HG02938 (cell line): ENCODE measurements at regions not wholly inside any gene's neighbourhood (a gene's known extent, or its start where the extent isn't known, plus 50 kb on each side); places are given as distances from the start of the nearest gene placed in this dataset.
"Not testable (repeated sequence)": the region's sequence is repeated elsewhere in the genome, so short reads cannot be mapped to it uniquely, and the experiment has no call there.

Experiments
- ATAC-seq: cut with Tn5 transposase; IDR thresholded peaks from one replicate; pipeline ENCODE4 v1.9.1; 2021; ENCODE audit warnings: mild to moderate bottlenecking, moderate library complexity; ENCODE audit not compliant: unreplicated experiment

- no peak for ATAC-seq
Measured at GRCh38 chr1:193418745-193419058, 232.3 kb upstream of the B3GALT2 start.

- peak; percentile 79 for ATAC-seq
Measured at GRCh38 chr1:193417945-193418744, 231.7 kb upstream of the B3GALT2 start.

- ATAC-seq, result no peak
Measured at GRCh38 chr1:193417403-193417802, 231.0 kb upstream of the B3GALT2 start.

- no peak for ATAC-seq
Measured at GRCh38 chr1:193416226-193417024, 230.0 kb upstream of the B3GALT2 start.

- ATAC-seq, result no peak
Measured at GRCh38 chr1:193415256-193415655, 228.8 kb upstream of the B3GALT2 start.

- ATAC-seq, result no peak
Measured at GRCh38 chr1:193413376-193413775, 227.0 kb upstream of the B3GALT2 start.

- no peak for ATAC-seq
Measured at GRCh38 chr1:193412748-193413147, 226.3 kb upstream of the B3GALT2 start.

GRCh38 chr1:193411714-193412113 lies 225.3 kb upstream of the B3GALT2 start:
- ATAC-seq, result no peak

- ATAC-seq, result no peak
Measured at GRCh38 chr1:193411215-193411614, 224.8 kb upstream of the B3GALT2 start.

- no peak for ATAC-seq
Measured at GRCh38 chr1:193408782-193409293, 222.4 kb upstream of the B3GALT2 start.

GRCh38 chr1:193406901-193407300 lies 220.5 kb upstream of the B3GALT2 start:
- ATAC-seq, result peak; percentile 73

- no peak for ATAC-seq
Measured at GRCh38 chr1:193404236-193404635, 217.8 kb upstream of the B3GALT2 start.

GRCh38 chr1:193402977-193403376 lies 216.6 kb upstream of the B3GALT2 start:
- ATAC-seq, result no peak

- no peak for ATAC-seq
Measured at GRCh38 chr1:193402037-193402436, 215.6 kb upstream of the B3GALT2 start.

- ATAC-seq, result no peak
Measured at GRCh38 chr1:193394336-193394735, 207.9 kb upstream of the B3GALT2 start.

- ATAC-seq, result no peak
Measured at GRCh38 chr1:193392686-193393085, 206.3 kb upstream of the B3GALT2 start.

GRCh38 chr1:193388683-193389082 lies 202.3 kb upstream of the B3GALT2 start:
- ATAC-seq, result no peak

GRCh38 chr1:193388165-193388564 lies 201.8 kb upstream of the B3GALT2 start:
- ATAC-seq, result no peak

GRCh38 chr1:193387406-193387805 lies 201.0 kb upstream of the B3GALT2 start:
- no peak for ATAC-seq

GRCh38 chr1:193378451-193378850 lies 192.0 kb upstream of the B3GALT2 start:
- not testable (repeated sequence) for ATAC-seq

GRCh38 chr1:193377472-193377871 lies 191.1 kb upstream of the B3GALT2 start:
- ATAC-seq, result no peak

GRCh38 chr1:193372553-193372952 lies 186.1 kb upstream of the B3GALT2 start:
- ATAC-seq, result no peak
